HG02571 (cell line): ENCODE measurements at regions not wholly inside any gene's neighbourhood (a gene's known extent, or its start where the extent isn't known, plus 50 kb on each side); places are given as distances from the start of the nearest gene placed in this dataset.
"Not testable (repeated sequence)": the region's sequence is repeated elsewhere in the genome, so short reads cannot be mapped to it uniquely, and the experiment has no call there.

Experiments used
- ATAC-seq: cut with Tn5 transposase; IDR thresholded peaks from one replicate; pipeline ENCODE4 v1.9.1; 2021; ENCODE audit warnings: mild to moderate bottlenecking, moderate library complexity; ENCODE audit not compliant: unreplicated experiment

DNA sequence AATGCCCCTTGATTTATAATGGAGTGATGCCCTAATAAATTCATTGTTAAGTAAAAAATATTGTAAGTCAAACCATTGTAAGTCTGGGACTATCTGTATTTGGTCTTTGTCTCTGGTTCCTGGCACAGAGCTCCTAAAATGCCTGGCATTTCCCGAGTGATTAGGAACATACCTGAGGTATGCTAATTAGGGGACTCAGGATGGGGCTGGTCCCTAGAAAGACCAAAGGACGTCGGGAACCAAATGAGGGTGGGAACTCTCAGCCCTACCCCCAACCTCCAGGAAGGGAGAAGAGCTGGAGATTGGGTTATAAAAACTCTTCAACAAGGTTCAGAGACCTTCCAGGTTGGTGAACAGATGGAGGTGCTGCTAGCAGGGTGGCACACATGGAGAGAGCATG lies 82.6 kb upstream of the ARG1 start:
- no peak for ATAC-seq

DNA sequence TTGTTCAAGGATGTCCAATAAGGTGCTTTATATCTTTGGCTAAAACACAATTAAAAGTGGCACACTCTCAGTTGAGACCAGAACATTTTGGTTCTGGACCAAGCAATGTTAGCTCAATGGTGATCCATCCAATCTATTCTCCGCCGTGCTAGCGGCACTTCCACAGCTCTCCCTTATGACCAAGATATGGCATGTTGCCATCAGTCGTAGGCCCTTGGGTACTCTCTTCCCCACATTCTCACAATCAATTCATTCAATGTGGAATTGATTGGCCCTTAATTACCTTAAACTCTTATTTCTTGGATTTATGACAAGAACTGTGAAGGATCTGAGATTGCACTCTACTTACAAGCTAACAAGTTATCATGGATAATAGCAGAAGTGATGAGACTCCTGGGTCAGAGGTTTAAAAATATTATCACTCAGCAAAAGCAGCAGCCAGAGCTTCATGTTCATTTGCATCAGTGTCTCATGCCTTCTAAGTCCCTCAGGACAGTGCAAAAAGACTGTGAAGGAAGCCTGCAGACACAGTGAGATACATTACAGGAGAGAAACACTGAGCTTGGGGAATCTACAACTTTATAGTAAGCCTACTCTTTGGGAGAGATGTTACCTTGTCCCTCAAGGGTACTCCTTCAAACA lies 80.0 kb upstream of the ARG1 start:
- no peak for ATAC-seq

- not testable (repeated sequence) for ATAC-seq
Measured at GRCh38 chr6:131504387-131504786, 68.6 kb upstream of the ARG1 start.

DNA sequence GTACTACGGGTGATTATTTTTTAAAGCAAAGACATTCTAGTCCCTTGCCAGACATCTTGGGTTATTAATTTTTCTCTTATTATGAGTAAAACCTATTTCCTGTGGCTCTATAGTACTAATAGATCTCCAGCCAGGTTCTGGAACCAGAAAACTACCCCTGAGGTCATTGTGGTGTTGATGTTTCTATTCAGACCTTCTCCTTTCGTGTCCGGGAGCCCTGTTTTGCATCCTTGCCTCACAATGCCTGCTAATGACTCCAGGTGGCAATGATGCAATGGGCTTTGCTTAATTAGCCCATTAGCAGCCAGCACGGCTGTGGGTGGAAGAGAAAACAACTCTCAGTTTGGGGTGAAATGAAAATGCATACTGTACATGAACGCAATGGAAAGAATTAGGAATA lies 62.9 kb upstream of the ARG1 start:
- peak; percentile 97 for ATAC-seq

GRCh38 chr6:131510591-131510990 lies 62.4 kb upstream of the ARG1 start:
- ATAC-seq = no peak

DNA sequence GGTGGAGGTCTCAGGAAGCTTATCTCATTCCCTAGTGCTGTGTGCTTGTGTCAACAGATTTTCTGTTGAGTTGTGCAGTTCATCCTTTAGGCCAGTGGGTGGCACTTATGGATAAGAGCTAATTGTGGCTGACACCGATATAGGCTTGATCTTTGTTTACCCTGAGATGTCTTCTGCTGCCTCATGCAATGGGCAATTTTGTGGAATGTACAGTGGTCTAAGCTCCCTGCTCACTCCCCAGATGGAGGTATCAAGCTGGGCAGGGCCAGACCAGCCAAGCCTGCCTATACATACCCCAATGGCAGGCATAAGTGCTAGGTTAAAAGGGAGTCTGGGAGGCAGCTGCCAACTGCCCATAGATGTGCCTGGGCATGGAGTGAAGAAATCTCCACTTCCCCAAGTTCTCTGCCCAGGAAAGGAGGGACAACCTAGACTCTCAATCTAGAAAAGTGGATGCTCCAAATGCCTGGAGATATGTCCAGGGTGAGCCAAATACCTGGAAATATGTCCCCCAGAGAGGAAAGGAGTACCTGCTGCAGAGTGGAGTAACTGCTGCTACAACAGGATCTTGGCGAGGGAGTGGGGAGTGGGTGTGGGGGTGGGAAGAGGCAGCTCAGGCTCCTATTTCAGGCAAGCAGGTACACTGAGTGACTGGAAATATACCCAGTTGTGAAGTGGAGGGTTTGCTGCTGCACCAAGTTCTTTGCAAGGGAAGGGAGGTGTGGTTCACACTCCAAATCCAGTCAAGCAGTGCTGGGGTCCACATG lies 53.2 kb upstream of the ARG1 start:
- peak; percentile 92 for ATAC-seq
